GM12878 (cell line): ENCODE measurements at regions not wholly inside any gene's neighbourhood (a gene's known extent, or its start where the extent isn't known, plus 50 kb on each side); places are given as distances from the start of the nearest gene placed in this dataset.

Experiments
- ATAC-seq: fragments of 200-7000 bp; cut with Tn5 transposase; 3 replicates; pipeline ENCODE4 v1.9.1; 2020; ENCODE audit warnings: mild to moderate bottlenecking, moderate library complexity
- BruUV-seq: library from RNA; stranded (reverse); fragments of 400-500 nt; replicated peaks from 2 replicates; lab custom pipeline; 2021; lab: Mats Ljungman, UMichigan
- CTCF ChIA-PET: fragments of 300-600 bp; sonication (Branson Sonifier 250); formaldehyde crosslinking; extraction: SDS; loops from one replicate; lab custom pipeline; 2021; ENCODE audit warnings: inconsistent platforms; lab: Yijun Ruan, JAX
- POLR2A ChIA-PET: fragments of 350-600 bp; formaldehyde crosslinking; extraction: SDS; loops from one replicate; lab custom pipeline; 2021; ENCODE audit warnings: inconsistent platforms; lab: Charles Lee
- RAD21 ChIA-PET: fragments of 300-600 bp; sonication (Branson Sonifier 250); formaldehyde crosslinking; loops from one replicate; lab custom pipeline; 2023; ENCODE audit warnings: antibody characterized with exemption; ENCODE audit not compliant: unreplicated experiment; lab: Charles Lee
- SMC1A ChIA-PET: fragments of 300-600 bp; sonication (Branson Sonifier 250); formaldehyde crosslinking; loops from one replicate; lab custom pipeline; 2023; ENCODE audit not compliant: unreplicated experiment, uncharacterized antibody; lab: Charles Lee
- DNase-seq: peaks from one replicate; pipeline ENCODE4 v3.0.0-alpha.2; 2011; ENCODE audit warnings: low read depth, low spot score
- FAIRE-seq: peaks from 3 replicates; lab custom pipeline; 2011; peaks lifted over from hg19 to GRCh38; lab: Jason Lieb, UNC
- H2AFZ ChIP-seq: 2 replicates; pipeline ENCODE4 v1.6.0; 2011; ENCODE audit warnings: low read depth, low read length, control low read depth; ENCODE audit not compliant: control insufficient read depth
- H3K27ac ChIP-seq: 2 replicates; pipeline ENCODE4 v1.5.1; 2011; ENCODE audit warnings: control low read depth; ENCODE audit not compliant: control insufficient read depth, insufficient read depth
- H3K27me3 ChIP-seq, 2 experiments: replicated peaks in 1 of 2; 2 replicates each; pipeline versions ENCODE4 v1.6.0 to v1.6.1; 2011; ENCODE audit warnings: low read length in 1 of 2; ENCODE audit not compliant: control insufficient read depth in 2 of 2, insufficient read depth in 2 of 2
- H3K36me3 ChIP-seq, 2 experiments: 2 replicates each; pipeline ENCODE4 v1.5.1; 2011; ENCODE audit warnings: low read length in 1 of 2; ENCODE audit not compliant: control insufficient read depth in 2 of 2, insufficient read depth in 2 of 2
- H3K4me1 ChIP-seq: 2 replicates; pipeline ENCODE4 v1.6.1; 2011; ENCODE audit warnings: mild to moderate bottlenecking, low read length, moderate library complexity, mixed read lengths; ENCODE audit not compliant: control insufficient read depth, insufficient read depth
- H3K4me2 ChIP-seq: 2 replicates; pipeline ENCODE4 v1.6.0; 2011; ENCODE audit warnings: control low read depth; ENCODE audit not compliant: control insufficient read depth, insufficient read depth
- H3K4me3 ChIP-seq: fragments of 200-600 bp; sonication (generic); 2 replicates; pipeline ENCODE4 v1.5.1; 2016
- H3K79me2 ChIP-seq: 2 replicates; pipeline ENCODE4 v1.6.0; 2011; ENCODE audit warnings: low read length; ENCODE audit not compliant: control insufficient read depth, insufficient read depth
- H3K9ac ChIP-seq: 2 replicates; pipeline ENCODE4 v1.8.0; 2011; ENCODE audit warnings: low read length, control low read depth, mixed read lengths; ENCODE audit not compliant: control insufficient read depth, insufficient read depth
- H3K9me3 ChIP-seq: replicated peaks from 3 replicates; pipeline ENCODE4 v1.5.1; 2011; ENCODE audit warnings: mild to moderate bottlenecking, low read length; ENCODE audit not compliant: control insufficient read depth, insufficient read depth
- H4K20me1 ChIP-seq: 2 replicates; pipeline ENCODE4 v1.6.0; 2011; ENCODE audit not compliant: control insufficient read depth, insufficient read depth
- NRF1 ChIP-seq: conservative IDR thresholded peaks from 2 replicates; pipeline ENCODE4 v1.6.1; 2011; ENCODE audit warnings: mild to moderate bottlenecking, low read depth, low read length, improper control_type of control experiment
- PRDM15 ChIP-seq: fragments of 450-650 bp; formaldehyde crosslinking; IDR thresholded peaks from 2 replicates; pipeline ENCODE4 v1.4.0; 2020; ENCODE audit warnings: mild to moderate bottlenecking, moderate library complexity
- REST ChIP-seq: IDR thresholded peaks from 2 replicates; pipeline ENCODE4 v1.6.1; 2012; ENCODE audit warnings: mild to moderate bottlenecking, low read depth, low read length
- WGBS: methylation state at CpG from one replicate; pipeline ENCODE4 v1.1.6; 2016; ENCODE audit warnings: low lambda C conversion rate; ENCODE audit not compliant: insufficient replicate concordance, insufficient coverage; ENCODE audit errors: missing lambda C conversion rate; 5-methylcytosine and 5-hydroxymethylcytosine counted together
- in situ Hi-C: fragments of 300-500 bp; cut with MboI; formaldehyde crosslinking; loops from 9 replicates; pipeline ENCODE4 v1.14.3; 2018; ENCODE audit warnings: mixed read lengths
- intact Hi-C: fragments of 100-400 bp; cut with micrococcal nuclease; formaldehyde crosslinking; loops from one replicate; pipeline ENCODE4 v1.14.2; 2022; ENCODE audit not compliant: unreplicated experiment

GRCh38 chr9:88196142-88196790 is 58.0 kb upstream of the SPATA31C2 start:
- CTCF ChIA-PET = no interaction called here
- H3K27ac ChIP-seq = no peak overlapping the region
- no peaks in the 10 kb centered on the region for H3K27me3 ChIP-seq
- H3K36me3 ChIP-seq = no peaks in the 10 kb centered on the region
- DNase-seq (no peak), FAIRE-seq (no peak), ATAC-seq (no peak)
- H3K4me1 ChIP-seq = no peaks in the 10 kb centered on the region
- POLR2A ChIA-PET = no interaction called here
- no peak overlapping the region for H3K4me3 ChIP-seq
- SMC1A ChIA-PET = no interaction called here
- no peaks in the 10 kb centered on the region for H3K79me2 ChIP-seq
- intact Hi-C loops (no loop called here), in situ Hi-C loops (no loop called here)
- 28% methylated on average over 5 of the region's 5 CpGs for WGBS
- no peak for TF ChIP-seq NRF1
- no peak for TF ChIP-seq PRDM15 (CRISPR knock-in tag)
- TF ChIP-seq REST = no peak
- RAD21 ChIA-PET = no interaction called here
- H2AFZ ChIP-seq = no peak overlapping the region
- BruUV-seq = no TSS peak
- H3K4me2 ChIP-seq = no peak overlapping the region
- H3K9me3 ChIP-seq = no peaks in the 10 kb centered on the region
- no peak overlapping the region for H3K9ac ChIP-seq
- no peaks in the 10 kb centered on the region for H4K20me1 ChIP-seq
